ENCODE measurements at regions not wholly inside any gene's neighbourhood (a gene's known extent, or its start where the extent isn't known, plus 50 kb on each side); places are given as distances from the start of the nearest gene placed in this dataset.
A peak's percentile ranks its signal among the peaks of the same experiment; 100 is the strongest.

GRCh38 chr4:108567831-108568230 lies 52.5 kb upstream of the RPL34 start:
- no peak for DNase-seq

GRCh38 chr4:108561116-108561515 lies 59.3 kb upstream of the RPL34 start:
- no peak for DNase-seq
- ATAC-seq = no peak

More at GRCh38 chr4:108567831-108568230, 52.5 kb upstream of the RPL34 start:
- ATAC-seq = no peak

GRCh38 chr4:108560616-108561015 lies 59.8 kb upstream of the RPL34 start:
- DNase-seq (no peak), ATAC-seq (no peak)

GRCh38 chr4:108559911-108560310 lies 60.5 kb upstream of the RPL34 start:
- ATAC-seq = no peak
- DNase-seq = no peak

GRCh38 chr4:108559068-108559793 lies 61.1 kb upstream of the RPL34 start:
- ATAC-seq (no peak), DNase-seq (no peak)

GRCh38 chr4:108556588-108557200 lies 63.7 kb upstream of the RPL34 start:
- DNase-seq (no peak), ATAC-seq (no peak)

GRCh38 chr4:108556166-108556565 lies 64.2 kb upstream of the RPL34 start:
- DNase-seq (no peak), ATAC-seq (no peak)

GRCh38 chr4:108555701-108556100 lies 64.7 kb upstream of the RPL34 start:
- DNase-seq = no peak
- no peak for ATAC-seq

- ATAC-seq (no peak), DNase-seq (no peak)
Measured at GRCh38 chr4:108547682-108548081, 72.7 kb upstream of the RPL34 start.

- ATAC-seq (no peak), DNase-seq (no peak)
Measured at GRCh38 chr4:108546728-108547127, 73.6 kb upstream of the RPL34 start.

GRCh38 chr4:108544481-108544880 lies 75.9 kb upstream of the RPL34 start:
- ATAC-seq = no peak
- no peak for DNase-seq

- ATAC-seq (no peak), DNase-seq (no peak)
Measured at GRCh38 chr4:108543359-108543968, 76.9 kb upstream of the RPL34 start.

GRCh38 chr4:108540536-108540935 lies 79.8 kb upstream of the RPL34 start:
- ATAC-seq = peak; percentile 70

GRCh38 chr4:108536577-108536976 lies 83.8 kb upstream of the RPL34 start:
- no peak for DNase-seq
- ATAC-seq = peak; percentile 38

More at GRCh38 chr4:108540536-108540935, 79.8 kb upstream of the RPL34 start:
- DNase-seq = no peak

GRCh38 chr4:108535757-108536156 lies 84.6 kb upstream of the RPL34 start:
- no peak for DNase-seq
- ATAC-seq = peak; percentile 57

GRCh38 chr4:108533876-108534275 lies 86.5 kb upstream of the RPL34 start:
- no peak for DNase-seq
- ATAC-seq = no peak

- no peak for DNase-seq
- no peak for ATAC-seq
Measured at GRCh38 chr4:108533245-108533844, 87.0 kb upstream of the RPL34 start.

GRCh38 chr4:108532738-108533137 lies 87.6 kb upstream of the RPL34 start:
- DNase-seq (no peak), ATAC-seq (no peak)

GRCh38 chr4:108532187-108532586 lies 88.2 kb upstream of the RPL34 start:
- DNase-seq (no peak), ATAC-seq (no peak)

- ATAC-seq = no peak
Measured at GRCh38 chr4:108531461-108531860, 88.9 kb upstream of the RPL34 start.

GRCh38 chr4:108529984-108530905 lies 90.1 kb upstream of the RPL34 start:
- no peak for ATAC-seq

More at GRCh38 chr4:108531461-108531860, 88.9 kb upstream of the RPL34 start:
- DNase-seq = no peak

GRCh38 chr4:108529102-108529501 lies 91.3 kb upstream of the RPL34 start:
- DNase-seq = no peak
- no peak for ATAC-seq

More at GRCh38 chr4:108529984-108530905, 90.1 kb upstream of the RPL34 start:
- no peak for DNase-seq

All from stimulated activated naive CD8-positive, alpha-beta T cell treated with anti-CD3 and anti-CD28 coated beads, Interleukin-15, Interleukin-2, amounts not matched to agents 100 U/mL and 50 U/mL, for 24 hours (primary cell).